ENCODE measurements at regions not wholly inside any gene's neighbourhood (a gene's known extent, or its start where the extent isn't known, plus 50 kb on each side); places are given as distances from the start of the nearest gene placed in this dataset.

DNA sequence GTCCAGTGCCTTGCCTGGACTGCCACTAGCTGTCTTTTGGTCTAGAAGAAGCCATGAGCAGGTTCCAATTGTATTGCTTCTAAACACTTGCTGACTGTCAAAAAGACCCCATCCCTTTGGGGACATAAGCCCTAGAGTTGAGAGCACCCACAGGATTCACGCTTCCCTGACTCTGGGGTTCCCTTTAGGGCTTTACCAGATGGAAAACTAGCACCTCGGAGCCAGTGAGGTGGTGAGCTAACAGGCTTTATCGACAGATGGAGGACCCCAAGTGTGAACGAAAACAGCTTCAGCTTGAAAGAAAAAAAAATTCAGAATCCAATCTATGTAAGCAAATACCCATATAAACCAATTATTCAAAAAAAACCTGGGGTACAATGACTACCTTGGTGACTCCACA lies 90.8 kb downstream of the NAA11 start:
- peaks cover 3 to 15% of the 10 kb centered on the region in 2 experiments; a peak in 2 of 5 replicates for H3K4me1 ChIP-seq (replicated peaks in 1 of 2; ENCODE audit: control insufficient read depth in 2 of 2, insufficient read depth in 2 of 2, low read length in 2 of 2)
- H3K36me3 ChIP-seq (ENCODE audit: control insufficient read depth, insufficient read depth, low read length) = peaks cover 7% of the 10 kb centered on the region; the same call in 1 of the 3 replicates
- H3K4me3 ChIP-seq = no peak overlapping the region
- H3K27me3 ChIP-seq (ENCODE audit: control insufficient read depth in 2 of 2, insufficient read depth in 2 of 2, low read length in 2 of 2) = no peaks in the 10 kb centered on the region
- H2AFZ ChIP-seq (ENCODE audit: low read depth, low read length) = no peak overlapping the region
- H4K20me1 ChIP-seq (replicated peaks; ENCODE audit: control insufficient read depth, insufficient read depth, low read length) = no peaks in the 10 kb centered on the region
- CTCF ChIA-PET (ENCODE audit: low intra/inter-chr PET ratio) = no interaction called here
- FAIRE-seq = no peak
- intact Hi-C loops (cut with micrococcal nuclease) (no loop called here), in situ Hi-C loops (cut with MboI) (no loop called here)
- H3K27ac ChIP-seq (ENCODE audit: extremely low read depth, low read depth, low read length) = no peak overlapping the region
- no TSS peak for BruUV-seq (replicated peaks)
- WGBS (ENCODE audit: insufficient coverage, low coverage, missing lambda C conversion rate) = 83% methylated on average over 4 of the region's 4 CpGs
- no peak overlapping the region for H3K9ac ChIP-seq (ENCODE audit: insufficient read depth in 1 of 2, low read depth in 2 of 2, low read length in 2 of 2)
- POLR2A ChIA-PET = no interaction called here
- H3K79me2 ChIP-seq (ENCODE audit: control insufficient read depth, insufficient read depth, low read length) = peaks cover 17% of the 10 kb centered on the region; the same call in 2 of the 3 replicates
- H3K9me1 ChIP-seq (ENCODE audit: control insufficient read depth, insufficient read depth, low read length) = no peaks in the 10 kb centered on the region
- H3K9me3 ChIP-seq (replicated peaks; ENCODE audit: control insufficient read depth, insufficient read depth, low read depth, low read length) = peaks cover 5% of the 10 kb centered on the region
- ATAC-seq = no peak
- TF ChIP-seq, protein P1, sequence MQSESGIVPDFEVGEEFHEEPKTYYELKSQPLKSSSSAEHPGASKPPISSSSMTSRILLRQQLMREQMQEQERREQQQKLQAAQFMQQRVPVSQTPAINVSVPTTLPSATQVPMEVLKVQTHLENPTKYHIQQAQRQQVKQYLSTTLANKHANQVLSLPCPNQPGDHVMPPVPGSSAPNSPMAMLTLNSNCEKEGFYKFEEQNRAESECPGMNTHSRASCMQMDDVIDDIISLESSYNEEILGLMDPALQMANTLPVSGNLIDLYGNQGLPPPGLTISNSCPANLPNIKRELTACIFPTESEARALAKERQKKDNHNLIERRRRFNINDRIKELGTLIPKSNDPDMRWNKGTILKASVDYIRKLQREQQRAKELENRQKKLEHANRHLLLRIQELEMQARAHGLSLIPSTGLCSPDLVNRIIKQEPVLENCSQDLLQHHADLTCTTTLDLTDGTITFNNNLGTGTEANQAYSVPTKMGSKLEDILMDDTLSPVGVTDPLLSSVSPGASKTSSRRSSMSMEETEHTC (IDR thresholded peaks at IDR 0.05) = no peak
- no peak for DNase-seq (ENCODE audit: extremely low read depth in 1 of 4, low spot score in 3 of 4)
- no peak overlapping the region for H3K4me2 ChIP-seq (ENCODE audit: insufficient read depth, low read length)

DNA sequence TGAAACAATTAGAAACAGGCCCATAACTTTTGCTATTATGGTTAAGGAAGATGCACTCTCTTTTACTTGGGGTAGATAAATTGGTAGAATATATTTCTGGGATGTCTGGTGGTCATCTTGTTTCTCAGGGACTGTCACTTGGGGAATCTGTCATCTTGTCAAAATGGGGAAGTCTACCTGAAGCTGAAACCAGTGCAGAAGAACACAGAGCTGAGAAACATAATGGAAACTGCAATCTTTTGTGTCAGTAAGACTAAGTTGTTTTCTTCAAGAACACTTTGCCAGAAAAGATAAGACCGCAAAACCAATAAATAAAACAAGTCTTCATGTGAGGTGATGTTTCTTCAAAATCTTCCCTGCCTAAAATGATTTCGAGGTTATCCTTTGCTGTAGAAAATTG lies 92.0 kb downstream of the NAA11 start:
- CTCF ChIA-PET (ENCODE audit: low intra/inter-chr PET ratio) = no interaction called here
- no TSS peak for BruUV-seq (replicated peaks)
- H3K9me1 ChIP-seq (ENCODE audit: control insufficient read depth, insufficient read depth, low read length) = no peaks in the 10 kb centered on the region
- intact Hi-C loops (cut with micrococcal nuclease) = no loop called here
- in situ Hi-C loops (cut with MboI) = no loop called here
- FAIRE-seq (no peak), DNase-seq (ENCODE audit: extremely low read depth in 1 of 4, low spot score in 3 of 4) (no peak), ATAC-seq (peak; percentile 38)
- H3K4me1 ChIP-seq (replicated peaks in 1 of 2; ENCODE audit: control insufficient read depth in 2 of 2, insufficient read depth in 2 of 2, low read length in 2 of 2) = peaks cover 3 to 15% of the 10 kb centered on the region in 2 experiments; a peak in 2 of 5 replicates
- H2AFZ ChIP-seq (ENCODE audit: low read depth, low read length) = no peak overlapping the region
- POLR2A ChIA-PET = no interaction called here
- H3K27me3 ChIP-seq (ENCODE audit: control insufficient read depth in 2 of 2, insufficient read depth in 2 of 2, low read length in 2 of 2) = no peaks in the 10 kb centered on the region
- H3K9me3 ChIP-seq (replicated peaks; ENCODE audit: control insufficient read depth, insufficient read depth, low read depth, low read length) = peaks cover 5% of the 10 kb centered on the region
- H3K79me2 ChIP-seq (ENCODE audit: control insufficient read depth, insufficient read depth, low read length) = peaks cover 17% of the 10 kb centered on the region; the same call in 2 of the 3 replicates
- H3K36me3 ChIP-seq (ENCODE audit: control insufficient read depth, insufficient read depth, low read length) = peaks cover 7% of the 10 kb centered on the region; the same call in 1 of the 3 replicates
- H3K9ac ChIP-seq (ENCODE audit: insufficient read depth in 1 of 2, low read depth in 2 of 2, low read length in 2 of 2) = no peak overlapping the region
- WGBS (ENCODE audit: insufficient coverage, low coverage, missing lambda C conversion rate) = 23% methylated on average over 2 of the region's 2 CpGs
- no peak overlapping the region for H3K4me3 ChIP-seq
- no peak overlapping the region for H3K4me2 ChIP-seq (ENCODE audit: insufficient read depth, low read length)
- no peak overlapping the region for H3K27ac ChIP-seq (ENCODE audit: extremely low read depth, low read depth, low read length)
- H4K20me1 ChIP-seq (replicated peaks; ENCODE audit: control insufficient read depth, insufficient read depth, low read length) = no peaks in the 10 kb centered on the region
- TF ChIP-seq ZKSCAN8 (CRISPR knock-in tag; IDR thresholded peaks at IDR 0.05) = no peak
- no peak for TF ChIP-seq HDAC8 (tag; IDR thresholded peaks at IDR 0.05)
- no peak for TF ChIP-seq GABPB1 (CRISPR knock-in tag; IDR thresholded peaks at IDR 0.05)
- TF ChIP-seq ARHGAP35 (IDR thresholded peaks at IDR 0.05; ENCODE audit: partially characterized antibody) = no peak
- TF ChIP-seq SPI1 (IDR thresholded peaks at IDR 0.05; ENCODE audit: borderline replicate concordance, low read depth, low read length) = peak; percentile 85
- peak; percentile 13; the same call in 1 of the 2 replicates for TF ChIP-seq TEAD4 (IDR thresholded peaks at IDR 0.05; ENCODE audit: low read length)
- no peak for TF ChIP-seq TEAD4 (CRISPR knock-in tag; IDR thresholded peaks at IDR 0.05; ENCODE audit: borderline replicate concordance)
- peak; percentile 73 for TF ChIP-seq SOX6 (IDR thresholded peaks at IDR 0.05)
- TF ChIP-seq, protein P2, sequence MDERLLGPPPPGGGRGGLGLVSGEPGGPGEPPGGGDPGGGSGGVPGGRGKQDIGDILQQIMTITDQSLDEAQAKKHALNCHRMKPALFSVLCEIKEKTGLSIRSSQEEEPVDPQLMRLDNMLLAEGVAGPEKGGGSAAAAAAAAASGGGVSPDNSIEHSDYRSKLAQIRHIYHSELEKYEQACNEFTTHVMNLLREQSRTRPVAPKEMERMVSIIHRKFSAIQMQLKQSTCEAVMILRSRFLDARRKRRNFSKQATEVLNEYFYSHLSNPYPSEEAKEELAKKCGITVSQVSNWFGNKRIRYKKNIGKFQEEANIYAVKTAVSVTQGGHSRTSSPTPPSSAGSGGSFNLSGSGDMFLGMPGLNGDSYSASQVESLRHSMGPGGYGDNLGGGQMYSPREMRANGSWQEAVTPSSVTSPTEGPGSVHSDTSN (CRISPR knock-in tag; IDR thresholded peaks at IDR 0.05; ENCODE audit: low read depth) = no peak
- TF ChIP-seq, protein P2 (tag; conservative IDR thresholded peaks at IDR 0.05; ENCODE audit: low read depth) = peak; percentile 61; the same call in 1 of the 2 replicates

All from K562 (cell line).